Aorta (tissue), 5 donors: ENCODE measurements at regions not wholly inside any gene's neighbourhood (a gene's known extent, or its start where the extent isn't known, plus 50 kb on each side); places are given as distances from the start of the nearest gene placed in this dataset.
"Not testable (repeated sequence)": the region's sequence is repeated elsewhere in the genome, so short reads cannot be mapped to it uniquely, and the experiment has no call there.

ENCODE experiments used
- ATAC-seq: fragments of 200-7000 bp; cut with Tn5 transposase; one replicate; pipeline ENCODE4 v1.9.1; 2022; ENCODE audit warnings: moderate library complexity; ENCODE audit not compliant: low FRiP score
- DNase-seq, 2 donors: peaks; one replicate each; pipeline ENCODE4 v3.0.0-alpha.2; 2020
- H3K27ac ChIP-seq, 2 donors: one replicate each; pipeline ENCODE4 v1.5.1; 2013; ENCODE audit warnings: low read length in 2 of 2, mild to moderate bottlenecking in 2 of 2, moderate library complexity in 2 of 2, control low read depth in 1 of 2, inconsistent platforms in 1 of 2, low read depth in 1 of 2
- H3K27me3 ChIP-seq, 2 donors: one replicate each; pipeline ENCODE4 v1.6.1; 2013; ENCODE audit warnings: control low read depth in 1 of 2, low read length in 1 of 2, mild to moderate bottlenecking in 1 of 2, moderate library complexity in 1 of 2; ENCODE audit not compliant: insufficient read depth in 2 of 2, control insufficient read depth in 1 of 2
- H3K36me3 ChIP-seq, 2 donors: one replicate each; pipeline ENCODE4 v1.6.1; 2013; ENCODE audit warnings: control low read depth in 1 of 2, low read length in 1 of 2, mild to moderate bottlenecking in 1 of 2; ENCODE audit not compliant: insufficient read depth in 2 of 2, control insufficient read depth in 1 of 2
- H3K4me1 ChIP-seq, 2 donors: one replicate each; pipeline ENCODE4 v1.6.1; 2013; ENCODE audit warnings: low read length in 2 of 2, control low read depth in 1 of 2, mild to moderate bottlenecking in 1 of 2, moderate library complexity in 1 of 2; ENCODE audit not compliant: insufficient read depth in 2 of 2, control insufficient read depth in 1 of 2
- H3K4me3 ChIP-seq, 2 donors: one replicate each; pipeline ENCODE4 v1.5.1; 2013; ENCODE audit warnings: low read length in 2 of 2, control low read depth in 1 of 2, mild to moderate bottlenecking in 1 of 2
- H3K9me3 ChIP-seq: one replicate; pipeline ENCODE4 v1.6.1; 2013; ENCODE audit warnings: mild to moderate bottlenecking, low read length; ENCODE audit not compliant: control insufficient read depth
- WGBS, 2 donors: extraction: QIAGEN DNeasy Blood & Tissue Kit; methylation state at CpG; one replicate each; pipeline ENCODE4 v1.1.7; 2013; 5-methylcytosine and 5-hydroxymethylcytosine counted together
- intact Hi-C, 2 donors: fragments of 100-400 bp; cut with DNase I; formaldehyde crosslinking; loops; one replicate each; pipeline versions ENCODE4 v1.14.2 to v1.15.0; 2022
- donor health status: healthy with polysubstance abuse.
- donor health status: Bipolar disorder and iron deficiency.
- donor health status: DM: no; HTN: no; CAD: no.
- donor health status: DM: no; HTN: no; CAD: no.
- donor health status: DM: yes; HTN: yes; CAD: no.

DNA sequence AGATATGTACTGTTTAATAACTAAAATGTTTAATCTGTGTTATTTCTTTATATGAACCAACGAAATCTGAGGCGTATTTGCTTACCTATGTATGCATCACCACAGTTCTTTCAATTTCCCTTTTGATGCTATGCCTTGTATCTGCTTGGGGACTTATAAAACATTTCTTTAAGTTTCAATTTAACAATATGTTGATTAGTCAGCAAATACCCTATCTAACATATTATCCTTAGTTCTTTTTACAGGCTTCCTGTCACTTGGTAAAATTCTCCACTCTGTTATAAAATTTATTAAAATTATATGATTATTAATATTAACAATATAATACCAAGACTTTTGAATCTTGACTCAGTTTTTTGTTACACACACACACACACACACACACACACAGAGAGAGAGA, 174.3 kb downstream of the CPS1 start:
- ATAC-seq: no peak
- WGBS, 2 donors: 92 to 93% methylated on average over 2 of the region's 2 CpGs
- Histone ChIP-seq H3K27me3 (no peaks in the 10 kb centered on the region), H3K27ac (no peak overlapping the region), H3K9me3 (no peaks in the 10 kb centered on the region), H3K4me3 (no peak overlapping the region), H3K4me1 (no peaks in the 10 kb centered on the region), H3K36me3 (no peaks in the 10 kb centered on the region)
- DNase-seq: no peak
- intact Hi-C loops: no loop called here

DNA sequence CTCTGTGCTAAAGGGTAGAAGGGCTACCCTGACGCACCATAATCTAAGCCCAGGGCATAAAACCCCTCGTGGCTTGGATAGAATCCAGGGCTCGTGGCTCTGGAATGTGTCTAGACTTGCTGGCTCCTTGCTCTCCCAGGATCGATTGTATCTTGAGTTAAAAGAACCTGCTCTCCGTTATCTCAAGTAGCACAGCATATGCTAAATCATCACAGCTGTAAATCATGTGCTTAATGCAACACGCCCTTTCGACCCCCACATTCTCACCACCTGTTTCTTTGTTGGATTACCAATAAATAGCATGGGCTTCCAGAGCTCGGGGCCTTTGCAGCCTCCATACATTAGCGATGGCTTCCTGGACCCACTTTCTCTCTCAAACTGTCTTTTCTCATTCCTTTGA, 190.4 kb downstream of the CPS1 start:
- H3K4me1 ChIP-seq, H3K36me3 ChIP-seq, H3K9me3 ChIP-seq, DNase-seq, H3K4me3 ChIP-seq, H3K27ac ChIP-seq, intact Hi-C loops, ATAC-seq, H3K27me3 ChIP-seq: not testable (repeated sequence)
- 26 to 29% methylated on average over 9 of the region's 9 CpGs for WGBS, 2 donors

DNA sequence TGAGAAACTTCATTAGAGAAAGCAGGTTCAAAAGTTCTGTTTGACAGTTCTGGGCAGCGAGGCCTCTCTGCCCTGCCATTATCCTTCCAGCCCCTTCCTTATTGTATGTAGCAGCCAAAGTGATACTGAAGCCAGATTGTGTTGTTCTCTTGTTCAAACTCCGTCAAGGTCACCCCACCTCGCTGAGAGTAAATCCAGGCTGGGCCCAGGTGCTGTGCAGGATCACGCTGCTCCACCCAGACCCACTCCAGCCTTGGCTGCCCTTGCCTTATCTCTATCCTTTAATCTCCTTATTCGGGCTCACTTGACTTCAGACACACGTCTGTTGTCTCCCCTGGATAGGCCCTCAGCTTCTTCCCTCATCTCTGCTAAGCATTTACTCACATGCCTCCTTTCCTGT, 196.1 kb downstream of the CPS1 start:
- intact Hi-C loops: no loop called here
- H3K4me1 ChIP-seq: no peaks in the 10 kb centered on the region
- H3K27me3 ChIP-seq: no peaks in the 10 kb centered on the region
- H3K9me3 ChIP-seq: no peaks in the 10 kb centered on the region
- H3K36me3 ChIP-seq: no peaks in the 10 kb centered on the region
- no peak overlapping the region for H3K4me3 ChIP-seq
- ATAC-seq (no peak), DNase-seq (no peak)
- WGBS, 2 donors: 84 to 86% methylated on average over 6 of the region's 6 CpGs
- no peak overlapping the region for H3K27ac ChIP-seq

DNA sequence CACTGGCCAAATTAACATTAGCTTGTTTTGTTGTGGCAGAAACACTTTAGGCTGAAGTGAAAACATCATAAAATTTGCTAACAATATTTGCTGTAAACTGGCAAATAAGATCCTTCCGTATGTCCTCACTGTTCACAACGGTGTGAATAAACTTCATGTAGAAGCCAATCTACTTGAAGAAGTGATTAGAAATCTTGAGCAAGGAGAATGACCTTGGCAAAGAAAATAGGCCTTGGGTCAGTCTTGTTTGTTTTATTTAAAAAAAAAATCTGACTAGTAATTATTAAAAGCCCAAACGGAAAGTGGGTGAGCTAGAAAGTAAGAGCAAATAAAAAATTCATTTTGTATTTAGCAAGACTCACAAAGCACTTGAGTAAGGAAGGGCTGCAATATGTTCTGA, 197.0 kb downstream of the CPS1 start:
- Histone ChIP-seq H3K27me3 (no peaks in the 10 kb centered on the region), H3K9me3 (no peaks in the 10 kb centered on the region), H3K27ac (no peak overlapping the region), H3K4me3 (no peak overlapping the region), H3K36me3 (no peaks in the 10 kb centered on the region), H3K4me1 (no peaks in the 10 kb centered on the region)
- ATAC-seq (no peak), DNase-seq (no peak)
- 77 to 79% methylated on average over 3 of the region's 3 CpGs for WGBS, 2 donors
- intact Hi-C loops: no loop called here

DNA sequence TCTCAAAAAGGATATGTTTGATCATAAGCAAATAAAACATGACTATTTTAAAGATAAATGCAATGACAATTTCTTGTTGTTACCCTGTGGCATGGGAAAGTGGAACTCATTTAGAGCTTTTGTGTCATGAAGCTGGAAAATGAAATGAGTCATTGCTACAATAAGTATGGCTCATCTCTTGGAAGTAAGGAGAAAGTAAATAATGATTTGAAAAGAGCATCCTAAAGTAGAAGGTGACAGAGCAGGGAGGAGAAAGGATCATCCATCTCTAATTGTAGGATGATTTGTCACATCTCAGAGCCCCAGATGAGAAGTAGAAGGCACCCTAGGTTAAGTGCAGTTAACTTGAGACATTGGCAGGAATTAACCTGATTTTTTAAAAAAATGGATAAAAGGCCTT, 200.5 kb downstream of the CPS1 start:
- no peaks in the 10 kb centered on the region for H3K36me3 ChIP-seq
- ATAC-seq (no peak), DNase-seq (no peak)
- intact Hi-C loops: no loop called here
- H3K4me3 ChIP-seq: no peak overlapping the region
- no peaks in the 10 kb centered on the region for H3K9me3 ChIP-seq
- H3K27ac ChIP-seq: no peak overlapping the region
- H3K27me3 ChIP-seq: no peaks in the 10 kb centered on the region
- H3K4me1 ChIP-seq: no peaks in the 10 kb centered on the region

DNA sequence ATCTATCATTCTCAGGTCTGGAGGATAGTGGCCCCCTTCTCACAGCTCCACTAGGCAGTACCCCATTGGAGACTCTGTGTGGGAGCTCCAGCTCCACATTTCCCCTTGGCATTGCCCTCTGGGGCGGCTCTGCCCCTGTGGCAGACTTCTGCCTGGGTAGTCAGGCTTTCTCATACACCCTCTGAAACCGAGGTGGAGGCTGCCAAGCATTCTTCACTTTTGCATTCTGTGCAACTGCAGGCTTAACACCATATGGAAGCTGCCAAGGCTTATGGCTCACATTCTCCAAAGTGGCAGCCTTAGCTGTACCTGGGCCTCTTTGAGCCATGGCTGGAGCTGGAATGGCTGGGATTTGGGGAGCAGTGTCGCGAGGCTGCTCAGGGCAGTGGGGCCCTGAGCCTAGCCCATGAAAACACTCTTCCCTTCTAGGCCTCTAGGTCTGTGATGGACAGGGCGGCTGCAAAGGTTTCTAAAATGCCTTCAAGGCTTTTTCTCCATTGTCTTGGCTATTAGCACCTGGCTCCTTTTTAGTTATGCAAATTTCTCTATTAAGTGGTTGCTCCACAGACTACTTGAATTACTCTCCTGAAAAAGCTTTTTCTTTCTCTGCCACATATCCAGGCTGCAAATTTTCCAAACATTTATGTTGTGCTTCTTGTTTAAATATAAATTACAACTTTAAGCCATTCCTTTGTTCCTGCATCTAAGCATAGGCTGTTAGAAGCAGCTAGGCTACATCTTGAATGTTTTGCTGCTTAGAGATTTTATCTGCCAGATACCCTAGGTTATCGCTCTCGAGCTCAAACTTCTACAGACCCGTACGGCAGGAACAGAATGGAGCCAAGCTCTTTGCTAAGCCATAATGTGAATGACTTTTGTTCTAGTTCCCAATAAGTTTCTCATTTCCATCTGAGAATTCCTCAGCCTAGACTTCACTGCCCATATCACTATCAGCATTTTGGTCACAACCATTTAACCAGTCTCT, 206.5 kb downstream of the CPS1 start:
- no peak overlapping the region for H3K27ac ChIP-seq
- DNase-seq (no peak), ATAC-seq (no peak)
- intact Hi-C loops: no loop called here
- no peak overlapping the region for H3K4me3 ChIP-seq
- H3K4me1 ChIP-seq: no peaks in the 10 kb centered on the region
- no peaks in the 10 kb centered on the region for H3K27me3 ChIP-seq
- peaks cover 1% of the 10 kb centered on the region for H3K9me3 ChIP-seq
- no peaks in the 10 kb centered on the region for H3K36me3 ChIP-seq
- WGBS, 2 donors: 73 to 74% methylated on average over 9 of the region's 9 CpGs

DNA sequence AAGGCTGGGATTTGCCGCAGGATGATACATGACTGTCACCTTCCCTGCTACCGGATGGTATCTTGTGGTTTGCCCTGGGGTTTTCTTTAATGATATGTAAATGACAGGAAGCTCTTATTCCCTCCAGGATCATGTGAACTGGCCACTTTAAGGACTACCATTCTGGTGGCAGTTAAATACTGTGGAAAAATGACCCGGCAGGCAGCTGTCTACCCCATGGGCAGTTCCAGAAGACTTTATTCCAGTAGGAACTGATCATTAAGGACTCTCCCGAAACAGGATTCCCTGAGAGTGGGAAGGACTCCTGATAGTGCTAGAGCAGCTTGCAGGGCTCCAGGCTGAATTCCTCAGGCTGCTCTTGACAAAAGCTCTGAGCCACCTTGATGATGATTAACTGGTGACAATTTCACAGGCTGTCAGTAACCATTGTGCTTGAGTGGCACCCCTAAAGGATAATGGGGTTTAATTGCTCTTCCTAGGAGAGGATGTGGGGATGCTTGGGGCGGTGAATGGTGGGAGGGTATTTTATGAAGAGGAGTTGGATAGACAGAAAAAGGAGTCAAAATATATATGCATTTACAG, 212.0 kb downstream of the CPS1 start:
- Histone ChIP-seq H3K4me1 (no peaks in the 10 kb centered on the region), H3K36me3 (no peaks in the 10 kb centered on the region), H3K27ac (no peak overlapping the region), H3K4me3 (no peak overlapping the region), H3K27me3 (no peaks in the 10 kb centered on the region), H3K9me3 (no peaks in the 10 kb centered on the region)
- ATAC-seq (no peak), DNase-seq (no peak)
- intact Hi-C loops: no loop called here
- WGBS, 2 donors: 79 to 87% methylated on average over 5 of the region's 5 CpGs

DNA sequence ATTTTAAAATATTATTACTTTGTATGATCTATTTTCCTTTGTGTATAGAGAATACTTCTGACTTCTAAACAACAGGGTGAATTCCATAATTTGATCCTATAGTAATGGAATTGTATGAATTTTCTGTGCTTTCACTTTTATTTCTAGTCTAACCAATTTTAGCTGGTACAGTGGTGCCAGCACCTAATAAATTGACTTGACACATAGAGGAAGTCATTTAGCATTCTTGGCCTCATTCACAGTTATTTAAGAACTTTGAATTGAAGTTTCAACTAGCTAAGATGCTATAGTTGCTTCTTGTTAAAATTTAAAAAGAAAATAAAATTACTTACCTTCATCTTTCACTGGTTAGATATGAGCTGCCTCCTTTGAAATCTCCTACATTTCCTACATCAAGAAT, 220.4 kb downstream of the CPS1 start:
- Histone ChIP-seq H3K9me3 (no peaks in the 10 kb centered on the region), H3K4me1 (no peaks in the 10 kb centered on the region), H3K4me3 (no peak overlapping the region), H3K36me3 (no peaks in the 10 kb centered on the region), H3K27me3 (no peaks in the 10 kb centered on the region), H3K27ac (no peak overlapping the region)
- DNase-seq (no peak), ATAC-seq (no peak)
- intact Hi-C loops: no loop called here

DNA sequence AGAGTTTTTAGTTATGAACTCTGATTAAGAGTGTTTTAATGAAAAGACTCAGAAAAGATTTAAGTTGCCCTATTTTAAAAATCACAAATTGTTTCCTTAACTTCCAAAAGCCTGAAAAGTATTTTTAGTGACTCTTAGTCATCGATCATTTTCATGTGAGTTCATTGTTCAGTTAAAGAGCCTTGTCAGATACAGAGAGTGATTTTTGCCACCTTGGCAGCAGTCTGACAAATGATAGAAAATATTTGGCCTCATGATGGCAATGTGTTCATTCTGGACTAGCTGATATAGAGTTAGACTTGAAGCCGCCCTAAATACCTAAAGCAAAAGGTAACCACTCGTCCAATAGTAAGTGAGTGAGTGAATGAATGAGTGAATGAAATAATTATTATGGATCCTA, 225.8 kb downstream of the CPS1 start:
- no peaks in the 10 kb centered on the region for H3K4me1 ChIP-seq
- WGBS, 2 donors: 22 to 31% methylated on average over 3 of the region's 3 CpGs
- ATAC-seq: no peak
- intact Hi-C loops: no loop called here
- no peak for DNase-seq
- H3K27ac ChIP-seq: no peak overlapping the region
- no peak overlapping the region for H3K4me3 ChIP-seq
- no peaks in the 10 kb centered on the region for H3K9me3 ChIP-seq
- H3K27me3 ChIP-seq: no peaks in the 10 kb centered on the region
- H3K36me3 ChIP-seq: no peaks in the 10 kb centered on the region
